Uterus (tissue), 2 donors: ENCODE measurements at regions not wholly inside any gene's neighbourhood (a gene's known extent, or its start where the extent isn't known, plus 50 kb on each side); places are given as distances from the start of the nearest gene placed in this dataset.

Source experiments
- CTCF ChIP-seq, 4 experiments: fragments of 200-600 bp in 2 of 4; fragments of 450-650 bp in 2 of 4; sonication (generic) in 2 of 4; IDR thresholded peaks; one replicate each; pipeline ENCODE4 v1.5.1; 2016 to 2019; ENCODE audit warnings: antibody characterized with exemption in 4 of 4, mild to moderate bottlenecking in 2 of 4, moderate library complexity in 1 of 4
- POLR2A ChIP-seq, 2 donors: fragments of 450-650 bp; IDR thresholded peaks; one replicate each; pipeline ENCODE4 v1.6.1; 2016; ENCODE audit warnings: antibody characterized with exemption in 2 of 2, mild to moderate bottlenecking in 1 of 2, moderate library complexity in 1 of 2

- no peak for TF ChIP-seq CTCF (IDR thresholded peaks at IDR 0.05)
- no peak for TF ChIP-seq POLR2A (IDR thresholded peaks at IDR 0.05)
These were observed 163.7 kb downstream of the KLF12 start for GRCh38 chr13:73970421-73971055.
